K562 (cell line): ENCODE measurements at regions not wholly inside any gene's neighbourhood (a gene's known extent, or its start where the extent isn't known, plus 50 kb on each side); places are given as distances from the start of the nearest gene placed in this dataset.

Experiments
- OTX1 ChIP-seq: fragments of 450-650 bp; formaldehyde crosslinking; IDR thresholded peaks from 2 replicates; pipeline ENCODE4 v1.4.0; 2022; ENCODE audit warnings: mild to moderate bottlenecking
- ZNF140 ChIP-seq: fragments of 250-450 bp; sonication (Bioruptor Pico); IDR thresholded peaks from 2 replicates; pipeline ENCODE4 v1.8.0; 2021; ENCODE audit warnings: moderate library complexity, mild to moderate bottlenecking, inconsistent platforms
- ZNF165 ChIP-seq: fragments of 250-450 bp; sonication (Bioruptor Pico); IDR thresholded peaks from 2 replicates; pipeline ENCODE4 v1.4.0; 2020; ENCODE audit warnings: borderline replicate concordance

GRCh38 chr2:120994301-120994995 lies 258.8 kb downstream of the GLI2 start:
- TF ChIP-seq ZNF140 (CRISPR knock-in tag) (no peak), OTX1 (CRISPR knock-in tag) (no peak), ZNF165 (CRISPR knock-in tag) (no peak)
